Heart right ventricle (tissue), 16 donors: ENCODE measurements at regions not wholly inside any gene's neighbourhood (a gene's known extent, or its start where the extent isn't known, plus 50 kb on each side); places are given as distances from the start of the nearest gene placed in this dataset.

Source experiments
- ATAC-seq, 8 donors: fragments of 200-7000 bp; cut with Tn5 transposase; one replicate each; pipeline ENCODE4 v1.9.1; 2020; ENCODE audit warnings: mild to moderate bottlenecking in 8 of 8, moderate library complexity in 8 of 8, moderate number of reproducible peaks in 1 of 8
- DNase-seq, 2 donors: peaks; one replicate each; pipeline ENCODE4 v3.0.0-alpha.2; 2020
- H3K27ac ChIP-seq, 10 donors: fragments of 200-600 bp; sonication (generic) in 2 of 10; one replicate each; pipeline versions ENCODE4 v1.5.0 to v1.8.0; 2020 to 2022; ENCODE audit warnings: mild to moderate bottlenecking in 3 of 10
- H3K27me3 ChIP-seq, 7 donors: fragments of 200-600 bp; one replicate each; pipeline ENCODE4 v1.8.0; 2021 to 2022; ENCODE audit warnings: mild to moderate bottlenecking in 2 of 7
- H3K36me3 ChIP-seq, 9 donors: fragments of 200-600 bp; sonication (generic) in 1 of 9; one replicate each; pipeline versions ENCODE4 v1.5.0 to v1.8.0; 2020 to 2022; ENCODE audit warnings: mild to moderate bottlenecking in 2 of 9
- H3K4me1 ChIP-seq, 9 donors: fragments of 200-600 bp; sonication (generic) in 1 of 9; one replicate each; pipeline versions ENCODE4 v1.5.0 to v1.8.0; 2020 to 2022; ENCODE audit warnings: mild to moderate bottlenecking in 4 of 9
- H3K4me3 ChIP-seq, 10 donors: fragments of 200-600 bp; sonication (generic) in 2 of 10; one replicate each; pipeline versions ENCODE4 v1.5.0 to v1.8.0; 2020 to 2022; ENCODE audit warnings: mild to moderate bottlenecking in 7 of 10, moderate library complexity in 2 of 10
- H3K9me3 ChIP-seq, 11 donors: fragments of 200-600 bp in 10 of 11; sonication (generic) in 2 of 11; one replicate each; pipeline versions ENCODE4 v1.5.0 to v1.8.0; 2013 to 2022; ENCODE audit warnings: mild to moderate bottlenecking in 2 of 11, control low read depth in 1 of 11, moderate library complexity in 1 of 11
- WGBS, 2 donors: extraction: QIAGEN DNeasy Blood & Tissue Kit; methylation state at CpG; one replicate each; pipeline ENCODE4 v1.1.7; 2013; ENCODE audit warnings: inconsistent platforms in 1 of 2; 5-methylcytosine and 5-hydroxymethylcytosine counted together
- intact Hi-C, 10 donors: fragments of 100-400 bp; cut with DNase I; formaldehyde crosslinking; loops; one replicate each; pipeline versions ENCODE4 v1.11.1 to v1.14.2; 2022
- TF ChIP-seq, protein P1 (sequence below), 9 donors: fragments of 200-600 bp; sonication (generic) in 2 of 9; IDR thresholded peaks; one replicate each; pipeline versions ENCODE4 v1.5.0 to v1.8.0; 2021 to 2022; ENCODE audit warnings: antibody characterized with exemption in 9 of 9, mild to moderate bottlenecking in 5 of 9, moderate library complexity in 1 of 9
- donor health status: Arrhythmogenic right ventricular cardiomyopathy.
- donor health status: ischemic (EF 13 %, LVEDD 7.1; RV severe dilation, severe dysfunction).
- donor health status: healthy with polysubstance abuse.
- donor health status: DM: no; HTN: yes; CAD: no.
- donor health status: DM: no; HTN: no; CAD: no.
- donor health status: ischemic (EF 25% LVEDD 6.9; RV normal size, moderate dysfunction).
- donor health status: ischemic (EF 25% LVEDD 5.7; RV mildly dilated, moderate dysfunction).
- donor health status: healthy.
- donor health status: DM: yes; HTN: yes; CAD: no.
- donor health status: Ischemic cardiomyopathy.
- donor health status: ischemic (EF 35%, LVEDD 5.7; RV mildly dilated, moderate dysfunction).
- donor health status: nonischemic (EF 11% LVEDD 7.7; RV severe dilation, severe dysfunction).
- donor health status: DM: yes; HTN: yes; CAD: no.
- donor health status: PGD.
- donor health status: ischemic (EF 29% LVEDD 5.4; RV normal size, mild dysfunction).
- donor health status: nonischemic (EF 23%, LVEDD 6.1; RV moderate dilation, normal function).

DNA sequence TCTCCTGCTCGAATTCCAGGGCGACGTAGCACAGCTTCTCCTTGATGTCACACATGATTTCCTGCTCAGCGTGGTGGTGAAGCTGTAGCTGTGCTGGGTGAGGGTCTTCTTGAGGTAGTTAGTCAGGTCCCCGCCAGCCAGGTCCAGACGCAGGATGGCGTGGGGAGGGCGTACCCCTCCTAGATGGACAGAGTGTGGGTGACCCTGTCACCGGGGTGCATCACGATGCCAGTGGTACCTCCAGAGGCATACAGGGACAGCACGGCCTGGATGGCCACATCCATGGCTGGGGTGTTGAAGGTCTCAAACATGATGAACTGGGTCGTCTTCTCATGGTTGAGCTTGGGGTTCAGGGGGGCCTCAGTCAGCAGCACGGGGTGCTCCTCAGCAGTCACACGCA is 110.2 kb upstream of the CNR1 start:
- 91% methylated on average over 14 of the region's 14 CpGs for WGBS, 2 donors
- ATAC-seq = no peak
- TF ChIP-seq, protein P1, sequence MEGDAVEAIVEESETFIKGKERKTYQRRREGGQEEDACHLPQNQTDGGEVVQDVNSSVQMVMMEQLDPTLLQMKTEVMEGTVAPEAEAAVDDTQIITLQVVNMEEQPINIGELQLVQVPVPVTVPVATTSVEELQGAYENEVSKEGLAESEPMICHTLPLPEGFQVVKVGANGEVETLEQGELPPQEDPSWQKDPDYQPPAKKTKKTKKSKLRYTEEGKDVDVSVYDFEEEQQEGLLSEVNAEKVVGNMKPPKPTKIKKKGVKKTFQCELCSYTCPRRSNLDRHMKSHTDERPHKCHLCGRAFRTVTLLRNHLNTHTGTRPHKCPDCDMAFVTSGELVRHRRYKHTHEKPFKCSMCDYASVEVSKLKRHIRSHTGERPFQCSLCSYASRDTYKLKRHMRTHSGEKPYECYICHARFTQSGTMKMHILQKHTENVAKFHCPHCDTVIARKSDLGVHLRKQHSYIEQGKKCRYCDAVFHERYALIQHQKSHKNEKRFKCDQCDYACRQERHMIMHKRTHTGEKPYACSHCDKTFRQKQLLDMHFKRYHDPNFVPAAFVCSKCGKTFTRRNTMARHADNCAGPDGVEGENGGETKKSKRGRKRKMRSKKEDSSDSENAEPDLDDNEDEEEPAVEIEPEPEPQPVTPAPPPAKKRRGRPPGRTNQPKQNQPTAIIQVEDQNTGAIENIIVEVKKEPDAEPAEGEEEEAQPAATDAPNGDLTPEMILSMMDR (IDR thresholded peaks at IDR 0.05) = no peak
- no peaks in the 10 kb centered on the region for H3K9me3 ChIP-seq
- intact Hi-C loops = no loop called here
- H3K4me3 ChIP-seq = no peak overlapping the region
- no peaks in the 10 kb centered on the region for H3K27me3 ChIP-seq
- no peak for DNase-seq
- H3K4me1 ChIP-seq = no peaks in the 10 kb centered on the region
- H3K36me3 ChIP-seq = no peaks in the 10 kb centered on the region
- no peak overlapping the region for H3K27ac ChIP-seq

DNA sequence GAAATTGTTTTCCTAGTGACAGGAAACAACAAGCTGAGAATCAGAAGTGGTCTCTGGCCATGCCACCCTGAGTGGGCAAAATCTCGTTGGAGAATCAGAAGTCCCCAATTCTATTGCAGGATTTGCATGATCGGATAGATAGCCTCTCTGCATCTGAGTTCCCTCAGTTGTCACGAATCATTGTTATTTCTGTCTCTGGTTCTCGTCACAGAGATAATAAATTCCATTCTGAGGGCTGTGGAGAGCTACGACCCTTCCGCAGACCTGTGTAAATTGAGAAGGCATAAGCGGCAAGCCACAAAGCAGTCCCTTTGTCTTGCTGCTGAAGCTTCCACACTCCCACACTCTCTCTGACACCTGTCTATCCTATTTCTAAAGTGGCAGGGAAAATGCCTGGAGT is 102.4 kb upstream of the CNR1 start:
- Histone ChIP-seq H3K9me3 (no peaks in the 10 kb centered on the region), H3K4me1 (no peaks in the 10 kb centered on the region), H3K36me3 (no peaks in the 10 kb centered on the region), H3K27ac (no peak overlapping the region), H3K27me3 (peaks cover 0 to 11% (median 0%) of the 10 kb centered on the region in 7 donors), H3K4me3 (no peak overlapping the region)
- intact Hi-C loops = no loop called here
- TF ChIP-seq, protein P1 (IDR thresholded peaks at IDR 0.05) = no peak
- no peak for DNase-seq
- no peak for ATAC-seq
- WGBS, 2 donors = 5 to 12% methylated on average over 7 of the region's 7 CpGs

DNA sequence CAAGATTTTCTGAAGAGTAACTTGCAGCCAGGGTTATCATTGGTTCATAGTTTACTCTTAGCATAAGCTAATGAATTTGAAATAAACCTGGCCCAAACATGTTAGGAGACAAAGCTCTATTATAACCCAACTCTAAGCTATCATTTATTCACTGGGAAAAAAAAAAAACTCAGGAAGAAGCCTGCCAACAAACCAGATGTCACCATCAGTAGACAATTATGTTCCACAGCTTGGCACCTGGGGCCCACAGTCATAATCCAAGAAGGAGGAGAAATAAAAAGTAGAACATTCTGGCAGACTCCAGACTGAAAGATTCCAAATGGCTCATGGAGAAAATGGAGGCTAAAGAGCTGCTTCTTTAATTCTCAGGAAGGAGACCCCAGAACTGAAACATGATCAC is 100.0 kb upstream of the CNR1 start:
- H3K9me3 ChIP-seq = no peaks in the 10 kb centered on the region
- TF ChIP-seq, protein P1 (IDR thresholded peaks at IDR 0.05) = no peak
- no peaks in the 10 kb centered on the region for H3K36me3 ChIP-seq
- DNase-seq (no peak), ATAC-seq (no peak)
- no peak overlapping the region for H3K4me3 ChIP-seq
- H3K27me3 ChIP-seq = peaks cover 0 to 11% (median 0%) of the 10 kb centered on the region in 7 donors
- H3K4me1 ChIP-seq = peaks cover 0 to 5% (median 0%) of the 10 kb centered on the region in 9 donors
- no peak overlapping the region for H3K27ac ChIP-seq
- intact Hi-C loops = no loop called here

DNA sequence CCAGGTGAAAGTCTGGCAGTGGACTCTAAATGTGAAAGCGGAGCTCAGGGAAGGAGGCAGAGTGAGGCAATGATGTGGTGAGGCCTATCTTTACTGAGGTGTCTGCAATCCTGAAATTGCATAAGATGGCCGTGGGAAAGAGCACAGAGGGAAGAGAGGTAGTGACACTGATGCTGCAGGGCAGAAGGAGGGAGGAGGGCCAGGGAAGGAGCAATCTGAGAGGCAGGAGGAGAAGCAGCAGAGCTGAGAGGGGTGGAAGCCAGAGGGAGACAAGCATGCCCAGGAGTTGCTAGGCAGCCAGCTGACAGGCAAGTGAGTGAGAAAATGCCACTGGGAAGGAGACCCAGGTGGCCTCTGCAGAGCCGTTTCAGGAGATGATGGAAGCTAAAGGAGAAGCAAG is 97.4 kb upstream of the CNR1 start:
- Histone ChIP-seq H3K9me3 (no peaks in the 10 kb centered on the region), H3K4me1 (peaks cover 0 to 5% (median 0%) of the 10 kb centered on the region in 9 donors), H3K36me3 (no peaks in the 10 kb centered on the region), H3K27me3 (peaks cover 0 to 5% (median 0%) of the 10 kb centered on the region in 7 donors), H3K4me3 (no peak overlapping the region), H3K27ac (no peak overlapping the region)
- 49 to 60% methylated on average over 3 of the region's 3 CpGs for WGBS, 2 donors
- TF ChIP-seq, protein P1 (IDR thresholded peaks at IDR 0.05) = no peak
- intact Hi-C loops = no loop called here
- DNase-seq (no peak), ATAC-seq (no peak)
